K562 (cell line): ENCODE measurements at regions not wholly inside any gene's neighbourhood (a gene's known extent, or its start where the extent isn't known, plus 50 kb on each side); places are given as distances from the start of the nearest gene placed in this dataset.
A peak's percentile ranks its signal among the peaks of the same experiment; 100 is the strongest.

Source experiments
- ATAC-seq: fragments of 200-7000 bp; cut with Tn5 transposase; 3 replicates; pipeline ENCODE4 v1.9.1; 2020; ENCODE audit warnings: moderate library complexity
- BruUV-seq: library from RNA; stranded (reverse); fragments of 400-500 nt; replicated peaks from 2 replicates; lab custom pipeline; 2021; lab: Mats Ljungman, UMichigan
- CTCF ChIA-PET: fragments of 300-600 bp; formaldehyde crosslinking; extraction: SDS; loops from one replicate; lab custom pipeline; 2021; ENCODE audit warnings: low intra/inter-chr PET ratio; lab: Yijun Ruan, JAX
- POLR2A ChIA-PET: fragments of 300-600, 350-650 bp; sonication (Branson Sonifier 250); formaldehyde crosslinking; extraction: SDS; loops from one replicate; lab custom pipeline; 2021; ENCODE audit warnings: antibody characterized with exemption, inconsistent platforms; lab: Yijun Ruan, JAX
- DNase-seq, 4 experiments: peaks; one replicate each; pipeline versions ENCODE4 v3.0.0 to v3.0.0-alpha.2; 2011 to 2018; ENCODE audit warnings: low spot score in 3 of 4, mixed read lengths in 3 of 4; ENCODE audit errors: extremely low read depth in 1 of 4
- FAIRE-seq: peaks from 2 replicates; lab custom pipeline; 2011; peaks lifted over from hg19 to GRCh38; lab: Jason Lieb, UNC
- H2AFZ ChIP-seq: 2 replicates; pipeline ENCODE4 v1.6.0; 2011; ENCODE audit warnings: low read depth, low read length, control low read depth, inconsistent platforms
- H3K27ac ChIP-seq: fragments of 200-600 bp; 3 replicates; pipeline ENCODE4 v1.8.0; 2011; ENCODE audit warnings: low read depth, mild to moderate bottlenecking, control low read depth, inconsistent platforms, low read length, moderate library complexity, mixed read lengths; ENCODE audit errors: extremely low read depth
- H3K27me3 ChIP-seq, 2 experiments: fragments of 300-600 bp in 1 of 2; 2 replicates in 1 of 2; 3 replicates in 1 of 2; pipeline versions ENCODE4 v1.6.0 to v1.8.0; 2011; ENCODE audit warnings: inconsistent platforms in 2 of 2, low read length in 2 of 2, mild to moderate bottlenecking in 1 of 2, mixed read lengths in 1 of 2, moderate library complexity in 1 of 2; ENCODE audit not compliant: control insufficient read depth in 2 of 2, insufficient read depth in 2 of 2
- H3K36me3 ChIP-seq: fragments of 300-600 bp; 3 replicates; pipeline ENCODE4 v1.8.0; 2011; ENCODE audit warnings: mild to moderate bottlenecking, low read length, inconsistent platforms; ENCODE audit not compliant: control insufficient read depth, insufficient read depth
- H3K4me1 ChIP-seq, 2 experiments: fragments of 200-600 bp in 1 of 2; replicated peaks in 1 of 2; 2 replicates in 1 of 2; 3 replicates in 1 of 2; pipeline versions ENCODE4 v1.5.1 to v1.8.0; 2011; ENCODE audit warnings: inconsistent platforms in 2 of 2, low read length in 2 of 2, mild to moderate bottlenecking in 1 of 2, mixed read lengths in 1 of 2, moderate library complexity in 1 of 2; ENCODE audit not compliant: control insufficient read depth in 2 of 2, insufficient read depth in 2 of 2
- H3K4me2 ChIP-seq: 2 replicates; pipeline ENCODE4 v1.6.1; 2011; ENCODE audit warnings: low read length, control low read depth, inconsistent platforms, mixed read lengths; ENCODE audit not compliant: insufficient read depth
- H3K4me3 ChIP-seq: fragments of 200-600 bp; sonication (generic), shearing (Covaris generic); 2 replicates; pipeline ENCODE4 v1.5.1; 2016; ENCODE audit warnings: control low read depth, inconsistent platforms
- H3K79me2 ChIP-seq: fragments of 200-600 bp; 3 replicates; pipeline ENCODE4 v1.8.0; 2011; ENCODE audit warnings: low read length, inconsistent platforms; ENCODE audit not compliant: control insufficient read depth, insufficient read depth
- H3K9ac ChIP-seq, 2 experiments: 2 replicates each; pipeline versions ENCODE4 v1.6.0 to v1.6.1; 2011; ENCODE audit warnings: low read depth in 2 of 2, low read length in 2 of 2, control low read depth in 1 of 2, inconsistent platforms in 1 of 2, mild to moderate bottlenecking in 1 of 2, mixed read lengths in 1 of 2; ENCODE audit not compliant: insufficient read depth in 1 of 2
- H3K9me1 ChIP-seq: one replicate; pipeline ENCODE4 v1.6.0; 2011; ENCODE audit warnings: inconsistent platforms, mild to moderate bottlenecking, low read length, moderate library complexity; ENCODE audit not compliant: control insufficient read depth, insufficient read depth
- H3K9me3 ChIP-seq: replicated peaks from 2 replicates; pipeline ENCODE4 v1.5.1; 2011; ENCODE audit warnings: low read depth, low read length, inconsistent platforms; ENCODE audit not compliant: control insufficient read depth, insufficient read depth
- H4K20me1 ChIP-seq: replicated peaks from 2 replicates; pipeline ENCODE4 v1.6.1; 2011; ENCODE audit warnings: low read length, inconsistent platforms, mixed read lengths; ENCODE audit not compliant: control insufficient read depth, insufficient read depth
- NRF1 ChIP-seq, 2 experiments: fragments of 450-650 bp; IDR thresholded peaks in 1 of 2; conservative IDR thresholded peaks in 1 of 2; 2 replicates each; pipeline ENCODE4 v1.6.1; 2014; ENCODE audit warnings: mild to moderate bottlenecking in 2 of 2
- ZNF398 ChIP-seq: fragments of 250-450 bp; sonication (Bioruptor Pico); IDR thresholded peaks from 2 replicates; pipeline ENCODE4 v1.8.0; 2021; ENCODE audit warnings: moderate library complexity, mild to moderate bottlenecking, inconsistent platforms
- WGBS: fragments of 100-300 bp; shearing (Covaris generic); methylation state at CpG from one replicate; pipeline ENCODE4 v1.1.6; 2016; ENCODE audit warnings: low coverage, mixed read lengths; ENCODE audit not compliant: insufficient coverage; ENCODE audit errors: missing lambda C conversion rate; 5-methylcytosine and 5-hydroxymethylcytosine counted together
- in situ Hi-C: fragments of 300-500 bp; cut with MboI; formaldehyde crosslinking; loops from 4 replicates; pipeline ENCODE4 v1.15.0; 2018; ENCODE audit warnings: inconsistent platforms, mixed read lengths
- intact Hi-C: fragments of 100-400 bp; cut with micrococcal nuclease; formaldehyde crosslinking; loops from 2 replicates; pipeline ENCODE4 v1.14.2; 2022

GRCh38 chr6:1496836-1497760 lies 107.7 kb downstream of the FOXF2 start:
- Histone ChIP-seq H3K9me3 (no peaks in the 10 kb centered on the region), H3K9me1 (no peaks in the 10 kb centered on the region), H3K27me3 (peaks cover 8 to 43% of the 10 kb centered on the region in 2 experiments; a peak in 4 of 5 replicates), H3K4me2 (no peak overlapping the region), H4K20me1 (no peaks in the 10 kb centered on the region), H2AFZ (no peak overlapping the region), H3K79me2 (no peaks in the 10 kb centered on the region)
- no peak for DNase-seq
- 0% methylated on average over 12 of the region's 16 CpGs for WGBS
- TF ChIP-seq ZNF398 (no peak), NRF1 (conservative IDR thresholded peaks at IDR 0.05 in 1 of 2, IDR thresholded peaks at IDR 0.05 in 1 of 2) (0 out of 4 replicates have a peak, but pooled peaks of 1 of the 2 experiments have one; percentile 28)
- TF ChIP-seq, all 486 proteins: peak for 1
- H3K9ac ChIP-seq, result no peak overlapping the region
- H3K4me3 ChIP-seq, result no peak overlapping the region
- in situ Hi-C loops, result no loop called here
- BruUV-seq, result no TSS peak
- H3K4me1 ChIP-seq, result peaks cover 0 to 3% of the 10 kb centered on the region in 2 experiments; a peak in 1 of 5 replicates
- intact Hi-C loops, result no loop called here
- no peak for ATAC-seq
- POLR2A ChIA-PET, result no interaction called here
- no peak overlapping the region for H3K27ac ChIP-seq
- H3K36me3 ChIP-seq, result no peaks in the 10 kb centered on the region
- FAIRE-seq, result no peak
- CTCF ChIA-PET, result no interaction called here
